Stimulated activated CD4-positive, alpha-beta T cell treated with anti-CD3 and anti-CD28 coated beads, Interleukin-2, amount 100 ng/mL, for 48 hours (primary cell): ENCODE measurements at regions not wholly inside any gene's neighbourhood (a gene's known extent, or its start where the extent isn't known, plus 50 kb on each side); places are given as distances from the start of the nearest gene placed in this dataset.

Experiments
- DNase-seq, 2 donors: peaks; one replicate each; pipeline ENCODE4 v3.0.0-alpha.2; 2020

- DNase-seq: no peak
Observed at GRCh38 chr21:35352066-35352770, 303.1 kb upstream of the RUNX1 start.

GRCh38 chr21:35351434-35351833 lies 302.3 kb upstream of the RUNX1 start:
- DNase-seq: no peak

- DNase-seq: no peak
Observed at GRCh38 chr21:35350965-35351364, 301.9 kb upstream of the RUNX1 start.

- no peak for DNase-seq
Observed at GRCh38 chr21:35349376-35350080, 300.4 kb upstream of the RUNX1 start.

- no peak for DNase-seq
Observed at GRCh38 chr21:35348686-35349085, 299.6 kb upstream of the RUNX1 start.

- no peak for DNase-seq
Observed at GRCh38 chr21:35346697-35347096, 297.6 kb upstream of the RUNX1 start.

- no peak for DNase-seq
Observed at GRCh38 chr21:35345954-35346353, 296.9 kb upstream of the RUNX1 start.

GRCh38 chr21:35344582-35344981 lies 295.5 kb upstream of the RUNX1 start:
- DNase-seq: no peak

GRCh38 chr21:35343046-35343819 lies 294.1 kb upstream of the RUNX1 start:
- no peak for DNase-seq

- DNase-seq: peak in 1 of 2 donors; percentile 25
Observed at GRCh38 chr21:35342440-35342839, 293.3 kb upstream of the RUNX1 start.

GRCh38 chr21:35340273-35340672 lies 291.2 kb upstream of the RUNX1 start:
- no peak for DNase-seq

- no peak for DNase-seq
Observed at GRCh38 chr21:35338881-35339632, 290.0 kb upstream of the RUNX1 start.

GRCh38 chr21:35338281-35338680 lies 289.2 kb upstream of the RUNX1 start:
- no peak for DNase-seq

- DNase-seq: no peak
Observed at GRCh38 chr21:35337573-35337972, 288.5 kb upstream of the RUNX1 start.

GRCh38 chr21:35336534-35336933 lies 287.4 kb upstream of the RUNX1 start:
- DNase-seq: no peak

GRCh38 chr21:35335951-35336446 lies 286.9 kb upstream of the RUNX1 start:
- DNase-seq: no peak

- DNase-seq: no peak
Observed at GRCh38 chr21:35333831-35334618, 284.9 kb upstream of the RUNX1 start.

GRCh38 chr21:35332841-35333426 lies 283.8 kb upstream of the RUNX1 start:
- no peak for DNase-seq

- no peak for DNase-seq
Observed at GRCh38 chr21:35329940-35330660, 281.0 kb upstream of the RUNX1 start.

GRCh38 chr21:35328856-35329455 lies 279.9 kb upstream of the RUNX1 start:
- no peak for DNase-seq
